GM12864 (cell line): ENCODE measurements at regions not wholly inside any gene's neighbourhood (a gene's known extent, or its start where the extent isn't known, plus 50 kb on each side); places are given as distances from the start of the nearest gene placed in this dataset.

ENCODE experiments used
- DNase-seq: peaks from one replicate; pipeline ENCODE4 v3.0.0-alpha.2; 2011; ENCODE audit warnings: low read depth
- H3K4me3 ChIP-seq: 2 replicates; pipeline ENCODE4 v1.5.1; 2011; ENCODE audit warnings: mild to moderate bottlenecking, low read depth, low read length, control low read depth
- CTCF ChIP-seq: IDR thresholded peaks from 2 replicates; pipeline ENCODE4 v1.5.1; 2011; ENCODE audit warnings: low read depth, mild to moderate bottlenecking, moderate library complexity, low read length, control low read depth, inconsistent platforms; ENCODE audit errors: missing control alignments

GRCh38 chr18:41771973-41772372 lies 183.1 kb upstream of the PIK3C3 start:
- H3K4me3 ChIP-seq = no peak overlapping the region
- DNase-seq = no peak
- TF ChIP-seq CTCF = no peak

GRCh38 chr18:41769265-41769664 lies 185.8 kb upstream of the PIK3C3 start:
- H3K4me3 ChIP-seq = no peak overlapping the region
- no peak for DNase-seq
- no peak for TF ChIP-seq CTCF

- TF ChIP-seq CTCF = no peak
- H3K4me3 ChIP-seq = no peak overlapping the region
- DNase-seq = no peak
Observed at GRCh38 chr18:41768467-41768866, 186.6 kb upstream of the PIK3C3 start.

- no peak for DNase-seq
- no peak overlapping the region for H3K4me3 ChIP-seq
- TF ChIP-seq CTCF = no peak
Observed at GRCh38 chr18:41767960-41768359, 187.1 kb upstream of the PIK3C3 start.

- no peak for TF ChIP-seq CTCF
- DNase-seq = no peak
Observed at GRCh38 chr18:41765460-41765859, 189.6 kb upstream of the PIK3C3 start.

GRCh38 chr18:41763361-41763760 lies 191.7 kb upstream of the PIK3C3 start:
- DNase-seq = no peak
- no peak for TF ChIP-seq CTCF
- no peak overlapping the region for H3K4me3 ChIP-seq

More at GRCh38 chr18:41765460-41765859, 189.6 kb upstream of the PIK3C3 start:
- no peak overlapping the region for H3K4me3 ChIP-seq

- TF ChIP-seq CTCF = no peak
Observed at GRCh38 chr18:41761333-41762018, 193.6 kb upstream of the PIK3C3 start.

More at GRCh38 chr18:41761333-41762018, 193.6 kb upstream of the PIK3C3 start:
- DNase-seq = no peak
- H3K4me3 ChIP-seq = no peak overlapping the region
